Choroid plexus epithelial cell (primary cell): ENCODE measurements at regions not wholly inside any gene's neighbourhood (a gene's known extent, or its start where the extent isn't known, plus 50 kb on each side); places are given as distances from the start of the nearest gene placed in this dataset.

ENCODE experiments used
- DNase-seq: peaks from one replicate; pipeline ENCODE4 v3.0.0-alpha.2; 2010; ENCODE audit warnings: low read depth
- H3K4me3 ChIP-seq: 2 replicates; pipeline ENCODE4 v1.5.1; 2011; ENCODE audit warnings: low read depth, mild to moderate bottlenecking, control low read depth, low read length, moderate library complexity
- CTCF ChIP-seq: conservative IDR thresholded peaks from 2 replicates; pipeline ENCODE4 v1.5.1; 2011; ENCODE audit warnings: low read depth, mild to moderate bottlenecking, control low read depth, inconsistent platforms, low read length, moderate library complexity

DNA sequence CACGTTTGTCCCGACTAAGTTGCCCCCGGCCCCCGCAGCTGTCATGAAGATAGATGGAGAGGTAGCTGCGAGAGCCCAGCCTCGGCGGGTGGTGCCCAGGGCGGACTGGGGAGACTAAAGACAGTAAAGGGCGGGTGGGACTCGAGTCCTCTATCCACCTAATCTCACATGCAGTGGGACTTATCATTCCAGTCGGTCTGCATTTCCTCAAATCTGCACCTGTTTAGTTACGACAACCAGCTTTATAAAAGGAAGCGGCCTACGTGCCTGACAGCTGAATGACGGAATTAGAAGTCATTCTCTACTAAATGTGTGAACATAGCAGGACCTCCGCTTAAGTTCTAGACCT, 109.8 kb upstream of the EGLN3 start:
- TF ChIP-seq CTCF: no peak
- DNase-seq: no peak
- peak overlapping the region; percentile 69 for H3K4me3 ChIP-seq

GRCh38 chr14:34059925-34060650, 109.2 kb upstream of the EGLN3 start:
- TF ChIP-seq CTCF: peak; percentile 23
- peak overlapping the region; percentile 69 for H3K4me3 ChIP-seq
- DNase-seq: peak; percentile 65

- TF ChIP-seq CTCF: no peak
- peak overlapping the region; percentile 69 for H3K4me3 ChIP-seq
- no peak for DNase-seq
Observed at GRCh38 chr14:34059037-34059924, 108.4 kb upstream of the EGLN3 start.

DNA sequence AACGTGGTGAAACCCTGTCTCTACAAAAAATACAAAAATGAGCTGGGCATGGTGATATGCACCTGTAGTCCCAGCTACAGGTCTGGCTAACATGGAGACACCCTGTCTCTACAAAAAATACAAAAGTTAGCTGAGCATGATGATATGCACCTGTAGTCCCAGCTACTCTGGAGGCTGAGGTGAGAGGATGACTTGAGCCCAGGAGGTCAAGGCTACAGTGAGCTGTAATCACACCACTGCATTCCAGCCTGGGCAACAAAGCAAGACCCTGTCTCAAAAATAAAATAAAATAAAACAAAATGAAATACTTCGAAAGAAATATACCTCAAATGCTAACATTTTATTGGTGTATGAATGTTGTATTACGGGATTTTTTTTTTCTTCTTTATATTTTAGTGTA, 107.6 kb upstream of the EGLN3 start:
- no peak overlapping the region for H3K4me3 ChIP-seq
- TF ChIP-seq CTCF: no peak
- DNase-seq: no peak

GRCh38 chr14:34056046-34056445, 105.2 kb upstream of the EGLN3 start:
- DNase-seq: peak; percentile 21
- TF ChIP-seq CTCF: no peak
- no peak overlapping the region for H3K4me3 ChIP-seq

DNA sequence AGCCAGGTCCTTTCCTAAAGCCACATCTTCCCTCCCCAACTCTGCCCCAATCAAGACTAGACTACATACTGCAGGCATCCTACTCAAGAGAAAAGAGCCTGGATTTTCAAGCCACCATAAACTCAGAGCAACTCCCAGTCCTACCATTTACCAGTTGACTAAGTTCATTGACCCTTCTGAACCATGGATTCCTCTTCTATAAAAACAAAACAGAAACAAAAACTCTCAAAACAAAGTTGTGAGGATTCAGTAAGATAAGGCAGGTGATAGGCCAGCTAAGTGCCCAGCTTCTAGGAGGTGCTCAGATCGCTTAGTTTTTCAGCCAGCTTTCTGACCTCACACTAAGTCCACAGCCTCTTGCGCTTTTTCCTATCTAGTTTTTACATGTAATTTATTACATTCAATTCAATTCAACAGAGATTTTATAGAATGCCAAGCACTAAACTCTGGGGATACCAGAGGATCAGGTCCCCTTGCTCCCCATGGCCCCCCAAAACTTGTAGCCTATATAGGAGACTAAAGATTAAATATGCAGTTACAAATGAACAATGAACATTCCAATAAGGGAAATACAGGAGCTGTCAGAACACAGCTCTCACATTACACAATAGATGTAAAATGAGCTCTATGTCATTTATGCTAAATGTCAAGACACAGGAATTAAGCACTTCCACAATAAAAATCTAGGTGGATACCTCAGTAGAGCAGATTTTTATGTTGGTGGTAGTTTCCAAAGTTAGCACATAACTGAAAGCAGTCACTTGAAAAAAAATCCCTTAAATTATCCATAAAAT, 104.5 kb upstream of the EGLN3 start:
- TF ChIP-seq CTCF: no peak
- DNase-seq: no peak
- no peak overlapping the region for H3K4me3 ChIP-seq
